NCI-H1105 treated with DMSO at 0.1 percent for 48 hours (cell line): ENCODE measurements at regions not wholly inside any gene's neighbourhood (a gene's known extent, or its start where the extent isn't known, plus 50 kb on each side); places are given as distances from the start of the nearest gene placed in this dataset.

Experiments
- DNase-seq: peaks from one replicate; lab custom pipeline; 2025; lab: John Stamatoyannopoulos, UW

GRCh38 chr20:11130554-11131166 is 456.9 kb upstream of the JAG1 start:
- DNase-seq: no peak

- no peak for DNase-seq
These were observed 459.1 kb upstream of the JAG1 start for GRCh38 chr20:11132819-11133415.

- DNase-seq: no peak
These were observed 462.9 kb upstream of the JAG1 start for GRCh38 chr20:11136691-11137090.

GRCh38 chr20:11137688-11138087 is 463.9 kb upstream of the JAG1 start:
- no peak for DNase-seq

- DNase-seq: no peak
These were observed 466.6 kb upstream of the JAG1 start for GRCh38 chr20:11140359-11140758.

- DNase-seq: no peak
These were observed 469.7 kb upstream of the JAG1 start for GRCh38 chr20:11143481-11143880.

- no peak for DNase-seq
These were observed 470.5 kb upstream of the JAG1 start for GRCh38 chr20:11144114-11144950.

- DNase-seq: no peak
These were observed 471.8 kb upstream of the JAG1 start for GRCh38 chr20:11145616-11146015.

GRCh38 chr20:11153819-11154218 is 480.0 kb upstream of the JAG1 start:
- DNase-seq: no peak

GRCh38 chr20:11155156-11155756 is 481.5 kb upstream of the JAG1 start:
- peak; percentile 22 for DNase-seq

- no peak for DNase-seq
These were observed 483.1 kb upstream of the JAG1 start for GRCh38 chr20:11156922-11157321.

- no peak for DNase-seq
These were observed 484.3 kb upstream of the JAG1 start for GRCh38 chr20:11158146-11158545.

GRCh38 chr20:11158589-11158988 is 484.8 kb upstream of the JAG1 start:
- no peak for DNase-seq

GRCh38 chr20:11159728-11160127 is 485.9 kb upstream of the JAG1 start:
- no peak for DNase-seq

GRCh38 chr20:11162026-11162775 is 488.4 kb upstream of the JAG1 start:
- no peak for DNase-seq

- no peak for DNase-seq
These were observed 492.0 kb upstream of the JAG1 start for GRCh38 chr20:11165789-11166188.

GRCh38 chr20:11166712-11167111 is 492.9 kb upstream of the JAG1 start:
- DNase-seq: no peak

GRCh38 chr20:11168026-11168425 is 494.2 kb upstream of the JAG1 start:
- DNase-seq: no peak

- DNase-seq: no peak
These were observed 496.2 kb upstream of the JAG1 start for GRCh38 chr20:11170025-11170424.

GRCh38 chr20:11170565-11170964 is 496.8 kb upstream of the JAG1 start:
- DNase-seq: no peak

- DNase-seq: no peak
These were observed 499.1 kb upstream of the JAG1 start for GRCh38 chr20:11172881-11173280.

- no peak for DNase-seq
These were observed 500.1 kb upstream of the JAG1 start for GRCh38 chr20:11173916-11174315.
